SK-N-SH (cell line): ENCODE measurements at regions not wholly inside any gene's neighbourhood (a gene's known extent, or its start where the extent isn't known, plus 50 kb on each side); places are given as distances from the start of the nearest gene placed in this dataset.

Experiments
- CTCF ChIA-PET: fragments of 300-600, 350-600 bp; formaldehyde crosslinking; extraction: SDS; loops from one replicate; lab custom pipeline; 2021; lab: Yijun Ruan, JAX
- POLR2A ChIA-PET: fragments of 350-600 bp; sonication (Branson Sonifier 250); formaldehyde crosslinking; extraction: SDS; loops from one replicate; lab custom pipeline; 2020; ENCODE audit warnings: antibody characterized with exemption, inconsistent platforms; lab: Yijun Ruan, JAX
- DNase-seq: peaks from one replicate; pipeline ENCODE4 v3.0.0; 2012
- H2AFZ ChIP-seq: fragments of 200-600 bp; sonication (generic); 2 replicates; pipeline ENCODE4 v1.8.1; 2016; ENCODE audit warnings: antibody characterized with exemption, mild to moderate bottlenecking, low read depth
- H3F3A ChIP-seq: fragments of 200-600 bp; sonication (generic); replicated peaks from 2 replicates; pipeline ENCODE3; 2016; ENCODE audit warnings: antibody characterized with exemption, mild to moderate bottlenecking; ENCODE audit not compliant: insufficient read depth
- H3K27ac ChIP-seq, 2 experiments: fragments of 200-500 bp in 1 of 2; fragments of 200-600 bp in 1 of 2; sonication (Bioruptor generic) in 1 of 2; sonication (generic), shearing (Covaris generic) in 1 of 2; 2 replicates each; pipeline versions ENCODE4 v1.5.1 to v1.6.1; 2014 to 2016; ENCODE audit warnings: low read depth in 2 of 2, inconsistent platforms in 1 of 2, low read length in 1 of 2, mild to moderate bottlenecking in 1 of 2, mixed read lengths in 1 of 2
- H3K27me3 ChIP-seq: fragments of 200-600 bp; sonication (generic), shearing (Covaris generic); 2 replicates; pipeline ENCODE4 v1.6.1; 2016; ENCODE audit warnings: mixed run types; ENCODE audit not compliant: insufficient read depth
- H3K36me3 ChIP-seq, 2 experiments: fragments of 200-500 bp in 1 of 2; fragments of 200-600 bp in 1 of 2; sonication (Bioruptor generic) in 1 of 2; sonication (generic) in 1 of 2; replicated peaks in 1 of 2; 2 replicates each; pipeline versions ENCODE3 to v1.5.1; 2014 to 2016; ENCODE audit warnings: low read length in 1 of 2, mild to moderate bottlenecking in 1 of 2; ENCODE audit not compliant: insufficient read depth in 2 of 2, control insufficient read depth in 1 of 2
- H3K4me1 ChIP-seq, 2 experiments: fragments of 200-500 bp in 1 of 2; fragments of 200-600 bp in 1 of 2; sonication (Bioruptor generic) in 1 of 2; sonication (generic), shearing (Covaris generic) in 1 of 2; 2 replicates each; pipeline versions ENCODE4 v1.5.1 to v1.6.1; 2014 to 2016; ENCODE audit warnings: low read depth in 1 of 2, low read length in 1 of 2, mixed run types in 1 of 2; ENCODE audit not compliant: insufficient read depth in 2 of 2, control insufficient read depth in 1 of 2
- H3K4me2 ChIP-seq: fragments of 200-600 bp; sonication (generic), shearing (Covaris generic); 2 replicates; pipeline ENCODE4 v1.6.1; 2017; ENCODE audit warnings: mixed run types
- H3K4me3 ChIP-seq, 2 experiments: fragments of 200-500 bp in 1 of 2; fragments of 200-600 bp in 1 of 2; sonication (Bioruptor generic) in 1 of 2; sonication (generic), shearing (Covaris generic) in 1 of 2; 2 replicates each; pipeline versions ENCODE4 v1.5.1 to v1.8.1; 2014 to 2016; ENCODE audit warnings: low read depth in 2 of 2, inconsistent platforms in 1 of 2, low read length in 1 of 2, mild to moderate bottlenecking in 1 of 2, mixed read lengths in 1 of 2, moderate library complexity in 1 of 2
- H3K79me2 ChIP-seq: fragments of 200-600 bp; sonication (generic); 2 replicates; pipeline ENCODE4 v1.8.1; 2017; ENCODE audit warnings: mild to moderate bottlenecking; ENCODE audit not compliant: insufficient read depth
- H3K9ac ChIP-seq: fragments of 200-600 bp; sonication (generic); 2 replicates; pipeline ENCODE4 v1.6.1; 2017; ENCODE audit warnings: mixed run types
- H3K9me2 ChIP-seq: fragments of 200-600 bp; sonication (generic); 2 replicates; pipeline ENCODE4 v1.6.1; 2017; ENCODE audit warnings: mixed run types
- H3K9me3 ChIP-seq: fragments of 200-600 bp; sonication (generic); 2 replicates; pipeline ENCODE4 v1.6.1; 2017; ENCODE audit warnings: mixed run types, mild to moderate bottlenecking, moderate library complexity
- H4K20me1 ChIP-seq: fragments of 200-600 bp; sonication (generic); 2 replicates; pipeline ENCODE4 v1.6.1; 2017; ENCODE audit warnings: mild to moderate bottlenecking, mixed run types; ENCODE audit not compliant: insufficient read depth
- CHD2 ChIP-seq: fragments of 150-350 bp; IDR thresholded peaks from 2 replicates; pipeline ENCODE4 v1.6.1; 2018; ENCODE audit warnings: low read length; ENCODE audit not compliant: partially characterized antibody
- ELF1 ChIP-seq: IDR thresholded peaks from 2 replicates; pipeline ENCODE4 v1.4.0; 2012
- EZH2phosphoT487 ChIP-seq: fragments of 200-600 bp; sonication (generic); IDR thresholded peaks from 2 replicates; pipeline ENCODE4 v1.6.1; 2017; ENCODE audit warnings: low read depth, mixed run types, mild to moderate bottlenecking, antibody characterized with exemption, moderate library complexity, borderline replicate concordance
- IRF3 ChIP-seq: fragments of 150-350 bp; IDR thresholded peaks from 2 replicates; pipeline ENCODE4 v1.6.1; 2016; ENCODE audit warnings: mild to moderate bottlenecking, low read depth, low read length
- MXI1 ChIP-seq: IDR thresholded peaks from 2 replicates; pipeline ENCODE4 v1.6.1; 2012; ENCODE audit warnings: mild to moderate bottlenecking, low read depth, low read length, improper control_type of control experiment
- POLR2AphosphoS5 ChIP-seq: IDR thresholded peaks from 2 replicates; pipeline ENCODE4 v1.6.1; 2012; ENCODE audit warnings: low read depth, low read length
- RAD21 ChIP-seq: IDR thresholded peaks from 2 replicates; pipeline ENCODE4 v1.6.1; 2012; ENCODE audit warnings: mild to moderate bottlenecking, low read length
- RCOR1 ChIP-seq: fragments of 150-350 bp; IDR thresholded peaks from 2 replicates; pipeline ENCODE4 v1.6.1; 2017; ENCODE audit warnings: antibody characterized with exemption, low read length
- SMC3 ChIP-seq: IDR thresholded peaks from 2 replicates; pipeline ENCODE4 v1.6.1; 2012; ENCODE audit warnings: low read depth, low read length, improper control_type of control experiment
- TAF1 ChIP-seq: IDR thresholded peaks from 2 replicates; pipeline ENCODE4 v1.6.1; 2012; ENCODE audit warnings: low read depth, mild to moderate bottlenecking, low read length, moderate library complexity, borderline replicate concordance
- TCF12 ChIP-seq: IDR thresholded peaks from 2 replicates; pipeline ENCODE4 v1.4.0; 2012
- TEAD4 ChIP-seq: IDR thresholded peaks from 2 replicates; pipeline ENCODE4 v1.4.0; 2012; ENCODE audit warnings: mild to moderate bottlenecking, borderline replicate concordance; ENCODE audit not compliant: insufficient read depth
- USF2 ChIP-seq: fragments of 150-350 bp; IDR thresholded peaks from 2 replicates; pipeline ENCODE4 v1.6.1; 2017; ENCODE audit warnings: antibody characterized with exemption, low read length, low read depth, borderline replicate concordance
- YY1 ChIP-seq: IDR thresholded peaks from 2 replicates; pipeline ENCODE4 v1.4.0; 2012; ENCODE audit warnings: low read depth, mild to moderate bottlenecking
- WGBS: methylation state at CpG from one replicate; pipeline ENCODE4 v1.1.6; 2017; ENCODE audit warnings: low lambda C conversion rate; 5-methylcytosine and 5-hydroxymethylcytosine counted together
- TF ChIP-seq, protein P1 (sequence below): IDR thresholded peaks from 2 replicates; pipeline ENCODE4 v1.4.0; 2012; ENCODE audit warnings: low read depth, borderline replicate concordance
- TF ChIP-seq, protein P2 (sequence below): fragments of 200-600 bp; sonication (generic); IDR thresholded peaks from 2 replicates; pipeline ENCODE4 v1.6.1; 2017; ENCODE audit warnings: antibody characterized with exemption, mild to moderate bottlenecking, moderate library complexity
- TF ChIP-seq, protein P3 (sequence below): IDR thresholded peaks from 2 replicates; pipeline ENCODE4 v1.6.1; 2012; ENCODE audit warnings: mild to moderate bottlenecking, low read depth, low read length, moderate library complexity

GRCh38 chr21:23977971-23978370 lies 1629.3 kb downstream of the MRPL39 start:
- 0 out of 4 replicates have a peak, but pooled peaks cover 0 to 3% of the 10 kb centered on the region in 2 experiments for H3K4me1 ChIP-seq
- H3K36me3 ChIP-seq, result no peaks in the 10 kb centered on the region
- no peaks in the 10 kb centered on the region for H4K20me1 ChIP-seq
- H3K79me2 ChIP-seq, result no peaks in the 10 kb centered on the region
- H3K9me2 ChIP-seq, result no peaks in the 10 kb centered on the region
- WGBS, result 37% methylated on average over 2 of the region's 2 CpGs
- H3F3A ChIP-seq, result no peaks in the 10 kb centered on the region
- H3K4me2 ChIP-seq, result no peak overlapping the region
- no peaks in the 10 kb centered on the region for H3K9me3 ChIP-seq
- H2AFZ ChIP-seq, result no peak overlapping the region
- no peak overlapping the region for H3K27ac ChIP-seq
- no peak overlapping the region for H3K9ac ChIP-seq
- no peak for DNase-seq
- H3K27me3 ChIP-seq, result no peaks in the 10 kb centered on the region
- TF ChIP-seq EZH2phosphoT487, result no peak
- TF ChIP-seq POLR2AphosphoS5, result no peak
- TF ChIP-seq IRF3, result no peak
- no peak for TF ChIP-seq MXI1
- TF ChIP-seq TEAD4, result no peak
- TF ChIP-seq CHD2, result no peak
- TF ChIP-seq TAF1, result no peak
- TF ChIP-seq YY1, result no peak
- no peak for TF ChIP-seq TCF12
- TF ChIP-seq ELF1, result no peak
- TF ChIP-seq, protein P1, sequence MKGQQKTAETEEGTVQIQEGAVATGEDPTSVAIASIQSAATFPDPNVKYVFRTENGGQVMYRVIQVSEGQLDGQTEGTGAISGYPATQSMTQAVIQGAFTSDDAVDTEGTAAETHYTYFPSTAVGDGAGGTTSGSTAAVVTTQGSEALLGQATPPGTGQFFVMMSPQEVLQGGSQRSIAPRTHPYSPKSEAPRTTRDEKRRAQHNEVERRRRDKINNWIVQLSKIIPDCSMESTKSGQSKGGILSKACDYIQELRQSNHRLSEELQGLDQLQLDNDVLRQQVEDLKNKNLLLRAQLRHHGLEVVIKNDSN, result no peak
- ChIA-PET CTCF (interaction anchor here (0.8 kb wide), 1 partner anchor 9 kb away, joined by 3 read pairs; no protein-coding TSS in a partner anchor), POLR2A (no interaction called here)
- no peak overlapping the region for H3K4me3 ChIP-seq

DNA sequence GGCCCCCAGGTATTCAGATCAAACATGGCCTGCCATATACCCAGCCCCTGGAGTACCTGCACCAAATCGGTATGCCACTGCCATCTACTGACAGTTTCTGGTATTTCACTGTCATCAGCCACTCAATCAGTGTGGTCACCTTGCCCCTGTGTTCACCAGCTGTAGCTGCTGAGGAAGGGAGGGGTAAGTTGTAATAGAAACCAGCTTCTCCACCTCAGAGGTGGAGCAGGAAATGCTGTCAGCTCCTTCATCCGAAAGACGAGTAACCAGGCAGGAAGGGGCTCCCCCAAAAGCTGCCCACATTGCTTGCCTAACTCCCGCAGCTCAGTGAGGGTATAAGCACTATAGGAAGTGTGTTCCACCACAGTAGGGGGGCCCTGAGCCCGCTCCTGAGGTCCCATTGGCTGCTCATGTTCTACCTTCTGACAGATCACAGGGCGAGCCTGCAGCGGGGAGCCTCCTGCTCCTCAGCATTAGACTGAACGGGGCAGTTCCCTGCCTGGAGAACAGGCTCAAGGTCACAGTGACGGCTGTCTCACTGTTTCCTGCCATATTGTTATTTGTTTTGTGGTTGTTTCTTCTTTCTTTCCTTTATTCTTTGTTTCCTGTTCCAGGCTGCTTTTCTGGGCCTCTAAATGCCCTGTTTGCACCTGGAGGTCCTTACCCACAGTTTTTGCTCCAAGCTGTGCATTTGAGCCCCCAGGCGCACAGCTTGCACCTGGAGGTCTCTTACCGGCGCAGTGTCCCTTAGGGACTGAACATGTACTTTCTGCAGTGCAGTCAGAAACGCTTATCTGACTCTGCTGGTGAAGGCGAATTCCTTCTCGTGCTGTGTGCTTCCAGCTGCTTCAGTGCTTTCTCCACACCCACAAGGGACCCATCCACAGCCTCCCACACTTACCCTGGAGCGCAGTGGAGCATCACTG lies 1638.3 kb downstream of the MRPL39 start:
- Histone ChIP-seq H3K4me1 (peaks cover 0 to 2% of the 10 kb centered on the region in 2 experiments; a peak in 1 of 4 replicates), H4K20me1 (no peaks in the 10 kb centered on the region), H2AFZ (no peak overlapping the region), H3F3A (no peaks in the 10 kb centered on the region), H3K27ac (no peak overlapping the region), H3K79me2 (no peaks in the 10 kb centered on the region), H3K9me3 (no peaks in the 10 kb centered on the region), H3K4me2 (no peak overlapping the region), H3K36me3 (no peaks in the 10 kb centered on the region), H3K27me3 (no peaks in the 10 kb centered on the region), H3K9ac (no peak overlapping the region), H3K4me3 (no peak overlapping the region), H3K9me2 (no peaks in the 10 kb centered on the region)
- ChIA-PET POLR2A (no interaction called here), CTCF (interaction anchor here (0.6 to 2.0 kb wide), 18 partner anchors 8 to 1333 kb away, joined by 3 to 10 read pairs (median 3); no protein-coding TSS in a partner anchor)
- peak; percentile 47 for DNase-seq
- TF ChIP-seq USF2, result no peak
- TF ChIP-seq RAD21, result peak; percentile 87
- TF ChIP-seq RCOR1, result no peak
- TF ChIP-seq, protein P2, sequence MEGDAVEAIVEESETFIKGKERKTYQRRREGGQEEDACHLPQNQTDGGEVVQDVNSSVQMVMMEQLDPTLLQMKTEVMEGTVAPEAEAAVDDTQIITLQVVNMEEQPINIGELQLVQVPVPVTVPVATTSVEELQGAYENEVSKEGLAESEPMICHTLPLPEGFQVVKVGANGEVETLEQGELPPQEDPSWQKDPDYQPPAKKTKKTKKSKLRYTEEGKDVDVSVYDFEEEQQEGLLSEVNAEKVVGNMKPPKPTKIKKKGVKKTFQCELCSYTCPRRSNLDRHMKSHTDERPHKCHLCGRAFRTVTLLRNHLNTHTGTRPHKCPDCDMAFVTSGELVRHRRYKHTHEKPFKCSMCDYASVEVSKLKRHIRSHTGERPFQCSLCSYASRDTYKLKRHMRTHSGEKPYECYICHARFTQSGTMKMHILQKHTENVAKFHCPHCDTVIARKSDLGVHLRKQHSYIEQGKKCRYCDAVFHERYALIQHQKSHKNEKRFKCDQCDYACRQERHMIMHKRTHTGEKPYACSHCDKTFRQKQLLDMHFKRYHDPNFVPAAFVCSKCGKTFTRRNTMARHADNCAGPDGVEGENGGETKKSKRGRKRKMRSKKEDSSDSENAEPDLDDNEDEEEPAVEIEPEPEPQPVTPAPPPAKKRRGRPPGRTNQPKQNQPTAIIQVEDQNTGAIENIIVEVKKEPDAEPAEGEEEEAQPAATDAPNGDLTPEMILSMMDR, result peak; percentile 75
- TF ChIP-seq TEAD4, result no peak
- TF ChIP-seq, protein P3, sequence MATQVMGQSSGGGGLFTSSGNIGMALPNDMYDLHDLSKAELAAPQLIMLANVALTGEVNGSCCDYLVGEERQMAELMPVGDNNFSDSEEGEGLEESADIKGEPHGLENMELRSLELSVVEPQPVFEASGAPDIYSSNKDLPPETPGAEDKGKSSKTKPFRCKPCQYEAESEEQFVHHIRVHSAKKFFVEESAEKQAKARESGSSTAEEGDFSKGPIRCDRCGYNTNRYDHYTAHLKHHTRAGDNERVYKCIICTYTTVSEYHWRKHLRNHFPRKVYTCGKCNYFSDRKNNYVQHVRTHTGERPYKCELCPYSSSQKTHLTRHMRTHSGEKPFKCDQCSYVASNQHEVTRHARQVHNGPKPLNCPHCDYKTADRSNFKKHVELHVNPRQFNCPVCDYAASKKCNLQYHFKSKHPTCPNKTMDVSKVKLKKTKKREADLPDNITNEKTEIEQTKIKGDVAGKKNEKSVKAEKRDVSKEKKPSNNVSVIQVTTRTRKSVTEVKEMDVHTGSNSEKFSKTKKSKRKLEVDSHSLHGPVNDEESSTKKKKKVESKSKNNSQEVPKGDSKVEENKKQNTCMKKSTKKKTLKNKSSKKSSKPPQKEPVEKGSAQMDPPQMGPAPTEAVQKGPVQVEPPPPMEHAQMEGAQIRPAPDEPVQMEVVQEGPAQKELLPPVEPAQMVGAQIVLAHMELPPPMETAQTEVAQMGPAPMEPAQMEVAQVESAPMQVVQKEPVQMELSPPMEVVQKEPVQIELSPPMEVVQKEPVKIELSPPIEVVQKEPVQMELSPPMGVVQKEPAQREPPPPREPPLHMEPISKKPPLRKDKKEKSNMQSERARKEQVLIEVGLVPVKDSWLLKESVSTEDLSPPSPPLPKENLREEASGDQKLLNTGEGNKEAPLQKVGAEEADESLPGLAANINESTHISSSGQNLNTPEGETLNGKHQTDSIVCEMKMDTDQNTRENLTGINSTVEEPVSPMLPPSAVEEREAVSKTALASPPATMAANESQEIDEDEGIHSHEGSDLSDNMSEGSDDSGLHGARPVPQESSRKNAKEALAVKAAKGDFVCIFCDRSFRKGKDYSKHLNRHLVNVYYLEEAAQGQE, result no peak
- peak; percentile 66 for TF ChIP-seq SMC3
- TF ChIP-seq MXI1, result no peak
- no peak for TF ChIP-seq CHD2
- WGBS, result 67% methylated on average over 14 of the region's 16 CpGs
